22Rv1 (cell line): ENCODE measurements at regions not wholly inside any gene's neighbourhood (a gene's known extent, or its start where the extent isn't known, plus 50 kb on each side); places are given as distances from the start of the nearest gene placed in this dataset.

Experiments
- H3K27ac ChIP-seq: fragments of 450-650 bp; 2 replicates; pipeline ENCODE4 v1.5.1; 2017
- ZFX ChIP-seq: fragments of 450-650 bp; IDR thresholded peaks from 2 replicates; pipeline ENCODE4 v1.6.1; 2017; ENCODE audit warnings: antibody characterized with exemption, borderline replicate concordance
- TF ChIP-seq, protein P1 (sequence below): fragments of 450-650 bp; IDR thresholded peaks from 2 replicates; pipeline ENCODE4 v1.5.1; 2017; ENCODE audit warnings: mild to moderate bottlenecking

DNA sequence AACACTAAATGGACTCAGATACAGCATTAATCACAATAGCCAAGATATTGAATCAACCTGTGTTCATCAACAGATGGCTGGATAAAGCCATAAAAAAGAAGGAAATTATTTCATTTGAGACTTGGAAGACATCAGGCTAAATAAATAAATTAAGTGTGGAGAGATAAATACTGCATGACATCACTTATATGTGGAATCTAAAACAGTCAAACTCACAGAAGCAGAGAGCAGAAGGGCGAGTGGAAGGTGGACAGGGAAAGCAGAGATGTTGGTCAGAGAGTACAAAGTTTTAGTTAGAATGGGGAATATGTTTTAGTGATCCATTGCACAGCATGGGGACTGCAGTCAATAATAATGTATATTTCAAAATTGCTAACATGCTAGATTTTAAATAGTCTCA is 207.2 kb downstream of the VAPA start:
- no peak overlapping the region for H3K27ac ChIP-seq
- TF ChIP-seq, protein P1, sequence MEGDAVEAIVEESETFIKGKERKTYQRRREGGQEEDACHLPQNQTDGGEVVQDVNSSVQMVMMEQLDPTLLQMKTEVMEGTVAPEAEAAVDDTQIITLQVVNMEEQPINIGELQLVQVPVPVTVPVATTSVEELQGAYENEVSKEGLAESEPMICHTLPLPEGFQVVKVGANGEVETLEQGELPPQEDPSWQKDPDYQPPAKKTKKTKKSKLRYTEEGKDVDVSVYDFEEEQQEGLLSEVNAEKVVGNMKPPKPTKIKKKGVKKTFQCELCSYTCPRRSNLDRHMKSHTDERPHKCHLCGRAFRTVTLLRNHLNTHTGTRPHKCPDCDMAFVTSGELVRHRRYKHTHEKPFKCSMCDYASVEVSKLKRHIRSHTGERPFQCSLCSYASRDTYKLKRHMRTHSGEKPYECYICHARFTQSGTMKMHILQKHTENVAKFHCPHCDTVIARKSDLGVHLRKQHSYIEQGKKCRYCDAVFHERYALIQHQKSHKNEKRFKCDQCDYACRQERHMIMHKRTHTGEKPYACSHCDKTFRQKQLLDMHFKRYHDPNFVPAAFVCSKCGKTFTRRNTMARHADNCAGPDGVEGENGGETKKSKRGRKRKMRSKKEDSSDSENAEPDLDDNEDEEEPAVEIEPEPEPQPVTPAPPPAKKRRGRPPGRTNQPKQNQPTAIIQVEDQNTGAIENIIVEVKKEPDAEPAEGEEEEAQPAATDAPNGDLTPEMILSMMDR: no peak
- TF ChIP-seq ZFX: no peak

DNA sequence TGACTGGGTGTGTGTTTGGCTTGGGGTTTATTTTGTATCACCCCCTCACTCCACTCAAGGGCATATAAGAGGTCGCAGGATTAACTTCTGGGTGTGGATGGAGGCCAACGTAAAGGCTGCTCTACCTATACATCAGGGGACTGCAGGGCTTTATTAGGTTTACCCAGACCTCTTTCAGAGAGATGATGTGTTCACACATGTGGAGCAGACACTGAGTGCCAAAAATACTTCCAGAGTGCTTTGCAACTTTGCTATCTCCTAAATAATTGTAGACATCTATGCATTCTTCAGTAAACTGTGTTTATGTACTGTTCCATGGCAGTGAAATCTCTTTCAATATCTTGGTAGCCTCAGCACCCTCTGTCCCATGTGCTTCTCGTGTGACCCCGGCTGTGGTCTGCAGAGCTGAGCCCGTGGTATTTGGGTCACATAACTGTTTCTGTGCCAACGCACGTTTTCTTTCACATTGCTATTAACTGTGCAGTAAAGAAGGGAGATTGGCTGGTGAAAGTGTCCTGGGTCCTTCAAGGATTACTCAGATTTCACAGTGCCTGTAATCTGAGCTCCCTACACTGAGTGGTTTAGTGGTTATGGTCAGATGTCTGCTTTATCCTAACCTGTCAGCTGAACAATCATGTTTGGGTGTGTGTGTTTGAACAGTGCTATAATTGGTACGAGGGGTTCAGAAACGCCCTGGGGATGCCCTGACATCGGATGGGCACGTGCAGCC is 208.1 kb downstream of the VAPA start:
- TF ChIP-seq, protein P1: no peak
- TF ChIP-seq ZFX: no peak

DNA sequence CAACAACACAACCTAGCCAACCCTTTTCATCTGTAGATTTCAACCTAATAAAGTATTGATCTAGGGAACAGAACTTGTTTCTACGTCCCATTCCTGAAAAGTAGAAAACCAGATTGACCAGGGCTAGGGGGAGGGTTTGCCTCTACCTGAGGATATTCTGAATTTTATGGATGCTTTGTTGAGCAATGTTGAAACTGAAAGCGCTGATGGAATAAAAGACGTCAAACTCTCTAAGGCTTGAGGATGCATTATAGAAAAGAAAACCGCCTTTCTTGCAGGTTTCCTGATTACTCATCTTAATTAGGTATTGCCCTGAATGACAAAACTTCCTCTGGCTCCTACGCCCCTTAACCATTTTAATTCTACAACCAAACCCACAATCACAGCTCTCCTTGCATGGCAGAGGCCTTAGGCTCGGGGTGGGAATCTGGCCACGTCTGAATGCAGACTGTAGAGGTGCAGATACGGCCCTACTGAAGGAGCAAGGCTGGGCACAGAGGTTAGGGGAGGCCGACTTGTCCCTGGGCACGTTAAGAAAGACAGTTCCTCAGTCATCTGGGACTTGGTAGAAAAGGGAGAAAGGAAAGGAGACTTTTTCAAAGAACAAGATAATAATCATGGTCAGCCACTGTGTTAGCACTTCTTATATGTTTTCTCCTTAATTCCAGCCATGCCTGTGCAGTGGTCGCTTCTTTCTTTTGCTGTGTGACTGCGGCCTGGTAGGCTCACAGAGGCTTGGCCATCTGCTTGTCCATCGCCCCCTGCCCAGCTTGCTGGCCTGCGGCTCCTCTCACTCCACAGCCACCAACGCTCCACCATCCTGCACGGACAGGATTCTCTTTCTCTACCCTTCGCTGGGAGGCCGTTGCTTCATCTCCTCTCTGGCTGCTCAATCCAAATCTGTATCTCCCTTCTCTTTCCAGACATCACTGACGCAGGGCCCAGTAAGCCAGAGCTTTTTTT is 209.5 kb downstream of the VAPA start:
- no peak overlapping the region for H3K27ac ChIP-seq
- TF ChIP-seq, protein P1: no peak
- no peak for TF ChIP-seq ZFX

More for the DNA sequence above, 208.1 kb downstream of the VAPA start:
- H3K27ac ChIP-seq: no peak overlapping the region

DNA sequence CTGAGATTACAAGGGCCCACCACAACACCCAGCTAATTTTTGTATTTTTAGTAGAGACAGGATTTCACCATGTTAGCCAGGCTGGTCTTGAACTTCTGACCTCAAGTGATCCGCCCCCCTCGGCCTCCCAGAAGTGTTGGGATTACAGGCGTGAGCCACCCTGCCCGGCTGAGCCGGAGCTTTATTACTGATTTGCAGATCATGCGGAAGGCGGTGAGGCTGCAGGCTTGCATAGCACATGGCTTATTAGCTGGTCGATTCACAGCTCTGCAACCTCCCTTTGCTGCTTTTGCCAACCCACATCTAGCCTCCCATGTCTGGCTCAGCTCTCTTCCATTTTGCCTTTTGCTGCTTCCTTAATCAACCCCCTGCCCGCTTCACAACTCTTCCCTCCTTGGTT is 210.3 kb downstream of the VAPA start:
- no peak for TF ChIP-seq ZFX
- TF ChIP-seq, protein P1: no peak
- no peak overlapping the region for H3K27ac ChIP-seq

DNA sequence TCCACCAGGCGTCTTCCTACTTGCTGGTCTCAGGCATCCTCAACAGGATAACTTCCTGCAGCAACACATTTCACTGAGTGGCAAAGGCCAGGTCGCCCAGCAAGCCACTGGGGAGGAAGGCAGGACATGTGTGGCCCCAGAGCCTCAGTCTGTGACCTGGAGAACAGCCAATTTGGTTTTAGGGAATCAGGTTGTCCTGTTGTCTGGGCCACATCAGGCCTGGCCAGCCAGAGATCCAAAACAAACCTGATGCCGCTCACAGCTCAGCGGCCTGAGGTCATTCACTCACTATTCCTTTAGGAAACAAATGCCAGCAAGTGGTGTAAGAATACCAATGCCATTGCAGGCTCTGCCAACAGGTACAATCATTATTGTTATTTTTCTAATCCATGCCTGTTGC is 210.7 kb downstream of the VAPA start:
- TF ChIP-seq ZFX: no peak
- TF ChIP-seq, protein P1: no peak
- no peak overlapping the region for H3K27ac ChIP-seq

DNA sequence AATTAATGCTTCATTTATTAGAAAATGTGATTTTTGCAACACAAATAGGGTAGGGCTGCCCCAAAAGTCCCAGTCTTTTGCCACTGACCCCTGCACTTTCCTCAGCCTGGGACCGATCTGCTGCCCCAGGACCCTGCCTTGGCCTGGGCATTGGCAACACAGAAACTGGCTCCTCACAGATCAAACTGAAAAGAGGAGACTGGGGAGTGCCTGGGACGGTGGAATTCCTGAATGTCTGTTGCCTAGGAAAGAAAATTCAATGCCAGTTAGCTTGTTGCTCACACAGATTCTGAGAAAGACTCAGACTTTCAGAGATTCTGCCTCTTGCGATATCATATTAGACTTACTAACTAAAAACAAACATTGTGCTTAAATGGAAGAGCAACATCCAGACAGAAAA is 211.2 kb downstream of the VAPA start:
- no peak overlapping the region for H3K27ac ChIP-seq
- no peak for TF ChIP-seq ZFX
- TF ChIP-seq, protein P1: no peak

DNA sequence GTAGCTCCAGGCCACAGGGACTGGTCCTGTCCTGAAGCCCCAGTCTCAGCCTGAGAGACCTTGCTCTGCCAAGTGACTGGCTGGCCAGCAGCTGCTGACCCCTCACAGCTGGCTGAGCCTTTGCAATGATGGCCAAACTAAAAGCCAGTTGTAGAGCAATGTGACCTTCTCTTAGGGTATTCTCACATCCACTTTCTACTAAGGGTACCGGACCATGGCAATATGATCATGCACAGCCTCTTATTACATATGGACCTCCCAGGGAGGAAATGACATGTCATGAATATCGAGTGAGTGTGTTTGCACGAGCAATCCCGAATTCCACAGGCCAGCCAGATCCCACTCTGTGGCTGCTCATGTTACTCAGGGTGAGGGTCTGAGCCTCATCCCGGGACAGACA is 213.9 kb downstream of the VAPA start:
- no peak for TF ChIP-seq ZFX
- TF ChIP-seq, protein P1: no peak
- H3K27ac ChIP-seq: no peak overlapping the region
